ENCODE measurements at regions not wholly inside any gene's neighbourhood (a gene's known extent, or its start where the extent isn't known, plus 50 kb on each side); places are given as distances from the start of the nearest gene placed in this dataset.
"Not testable (repeated sequence)": the region's sequence is repeated elsewhere in the genome, so short reads cannot be mapped to it uniquely, and the experiment has no call there.

DNA sequence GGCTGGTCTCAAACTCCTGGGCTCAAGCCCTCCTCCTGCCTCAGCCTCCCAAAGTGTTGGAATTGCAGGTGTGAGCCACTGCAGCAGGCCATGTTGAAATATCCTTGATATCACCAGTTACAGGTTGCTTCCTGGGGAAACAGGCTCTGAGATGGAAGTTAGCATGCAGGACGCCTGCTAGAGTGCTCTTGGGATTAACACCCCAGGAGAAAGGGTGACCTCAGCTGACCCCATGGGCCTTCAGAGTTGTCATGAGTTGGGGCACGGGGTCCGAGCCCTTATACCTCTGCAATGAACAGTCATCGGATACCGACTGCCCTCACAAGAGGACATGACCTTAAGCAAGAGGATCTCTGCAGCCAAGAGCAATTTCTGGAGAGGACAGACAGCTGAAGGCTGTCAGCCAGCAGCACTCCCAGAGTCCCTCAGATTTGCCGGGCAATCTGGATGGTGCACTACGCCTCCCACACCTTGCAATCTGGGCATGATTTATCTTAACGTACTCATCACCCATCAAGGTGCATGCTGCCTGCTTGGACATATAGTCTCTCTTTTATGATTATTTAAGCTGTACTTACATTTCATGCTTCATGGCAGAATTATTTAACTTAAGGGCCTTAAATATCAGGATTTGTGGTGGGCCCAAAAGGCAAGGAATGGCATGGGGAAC, 134.6 kb downstream of the ADSS2 start:
- in situ Hi-C loops (cut with MboI; ENCODE audit: low sequenced_read_pairs) = no loop called here

DNA sequence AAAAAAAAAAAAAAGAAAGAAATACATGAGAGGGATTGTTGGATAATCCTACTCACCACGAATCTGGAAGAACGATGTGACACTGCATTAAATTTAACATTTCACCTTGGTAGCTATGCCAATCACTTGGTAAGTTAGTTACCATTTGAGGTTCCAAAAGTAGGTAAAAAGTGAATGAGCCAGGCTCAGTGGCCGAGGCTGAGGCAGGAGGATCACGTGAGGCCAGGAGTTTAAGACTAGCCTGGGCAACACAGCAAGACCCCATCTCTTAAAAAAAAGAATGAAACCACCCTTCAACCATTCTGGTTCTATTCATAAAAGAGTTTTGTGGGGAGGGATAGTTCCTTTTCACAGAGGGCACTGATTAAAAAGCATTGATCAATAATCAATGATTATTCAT, 133.6 kb downstream of the ADSS2 start:
- in situ Hi-C loops (cut with MboI; ENCODE audit: low sequenced_read_pairs) = no loop called here

DNA sequence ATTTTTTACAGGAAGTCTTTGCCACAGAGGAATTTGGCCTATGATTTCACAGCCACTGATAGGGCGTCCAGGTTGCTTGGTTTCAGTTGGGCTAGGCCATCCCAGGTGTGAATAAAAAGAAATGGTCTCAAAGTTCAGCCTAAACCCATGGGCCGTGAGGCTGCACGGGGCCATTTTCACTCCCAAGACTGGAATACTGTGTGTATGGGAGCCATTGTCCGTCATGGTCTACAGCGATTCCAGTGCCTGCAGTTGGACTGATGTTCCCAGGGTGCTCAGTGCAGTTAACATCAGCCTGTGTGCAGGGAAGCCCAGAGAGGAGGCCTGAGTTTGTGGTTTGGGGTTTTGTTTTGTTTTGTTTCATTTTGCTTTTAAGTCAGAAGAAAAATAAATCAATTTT, 133.2 kb downstream of the ADSS2 start:
- in situ Hi-C loops (cut with MboI; ENCODE audit: low sequenced_read_pairs) = no loop called here

DNA sequence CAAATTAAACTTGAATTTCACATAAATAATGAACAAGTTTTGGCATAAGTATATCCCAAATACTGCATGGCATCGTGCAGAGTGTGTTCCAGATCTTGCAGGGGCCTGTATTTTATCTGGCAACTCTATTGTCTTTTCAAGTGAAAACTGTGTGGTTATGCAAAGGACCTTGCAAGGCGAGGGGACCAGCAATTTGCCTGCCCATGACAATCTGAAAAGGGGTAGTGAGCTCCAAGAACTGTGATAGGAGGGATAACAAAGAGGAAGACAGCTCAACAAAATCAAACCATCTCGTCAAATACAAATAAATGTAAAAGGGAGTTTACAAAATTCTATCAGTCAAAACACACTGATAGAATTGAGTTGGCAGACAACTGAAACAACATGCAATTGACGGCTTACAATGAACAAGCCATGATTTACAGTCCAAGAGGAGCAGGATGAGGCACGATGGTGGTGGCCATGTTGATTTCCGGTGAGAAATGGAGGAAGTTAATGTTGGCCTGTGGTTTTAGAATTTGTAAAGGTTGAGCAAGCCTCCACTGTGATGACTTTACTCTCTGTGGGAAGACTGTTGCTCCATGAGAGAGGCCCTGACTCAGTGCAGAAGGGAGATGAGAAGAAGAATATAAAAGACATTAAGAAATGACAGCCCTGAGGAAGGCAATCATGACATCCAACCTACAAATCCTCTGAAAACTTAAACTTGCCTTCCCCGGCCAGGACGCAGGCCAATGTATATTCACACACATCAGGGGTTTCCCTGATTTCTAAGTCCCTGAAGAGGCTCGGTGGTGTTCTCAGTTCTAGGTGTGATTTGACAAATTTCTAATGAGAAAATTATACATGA, 132.2 kb downstream of the ADSS2 start:
- in situ Hi-C loops (cut with MboI; ENCODE audit: low sequenced_read_pairs) = no loop called here

DNA sequence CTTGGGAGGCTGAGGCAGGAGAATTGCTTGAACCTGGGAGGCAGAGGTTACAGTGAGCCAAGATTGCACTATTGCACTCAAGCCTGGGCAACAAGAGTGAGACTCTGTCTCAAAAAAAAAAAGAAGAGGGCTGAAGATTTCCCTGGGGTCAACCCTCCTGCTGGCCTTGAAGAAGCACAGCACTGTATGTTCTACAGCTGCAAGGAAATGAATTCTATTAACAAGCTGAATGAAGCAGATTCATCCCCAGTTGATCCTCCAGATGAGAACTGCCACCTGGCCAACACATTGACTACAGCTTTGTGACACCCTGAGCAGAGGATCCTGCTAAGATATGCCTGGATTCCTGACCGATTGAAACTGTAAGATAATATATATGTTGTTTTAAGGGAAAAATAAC, 129.5 kb downstream of the ADSS2 start:
- in situ Hi-C loops (cut with MboI; ENCODE audit: low sequenced_read_pairs) = no loop called here

DNA sequence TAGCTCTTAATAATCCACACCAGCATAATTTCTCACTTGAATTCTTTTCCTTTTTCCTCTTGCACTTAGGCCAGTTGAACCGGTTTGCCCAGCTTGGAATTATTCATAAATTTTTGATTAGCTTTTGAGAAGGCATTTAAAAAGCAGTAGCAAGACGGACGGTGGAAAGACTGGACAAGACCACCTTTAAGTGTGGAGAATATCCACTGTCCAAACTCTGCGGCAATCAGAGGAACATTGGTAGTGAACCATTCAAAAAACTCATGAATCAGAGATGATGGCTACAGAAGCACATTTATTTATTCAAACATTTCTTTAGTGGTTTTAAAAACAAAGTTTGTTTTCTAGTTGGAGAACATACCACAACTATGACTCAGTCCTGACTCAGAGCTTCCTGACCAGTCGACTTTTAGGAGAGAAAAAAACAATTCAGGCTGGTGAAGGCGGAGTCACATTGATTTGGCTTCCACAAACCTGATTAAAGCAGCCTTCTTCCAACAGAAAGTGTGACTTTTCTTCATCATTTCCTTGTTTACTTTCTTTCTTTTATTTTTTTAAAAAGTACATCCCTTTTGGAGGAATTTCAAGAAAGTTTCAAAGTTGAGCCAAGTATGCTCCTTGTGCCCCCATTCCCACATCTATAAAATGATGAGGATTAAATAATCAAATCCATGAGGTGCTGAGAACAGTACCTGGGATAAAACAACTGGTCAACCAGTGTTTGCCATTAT, 128.8 kb downstream of the ADSS2 start:
- in situ Hi-C loops (cut with MboI; ENCODE audit: low sequenced_read_pairs) = no loop called here

DNA sequence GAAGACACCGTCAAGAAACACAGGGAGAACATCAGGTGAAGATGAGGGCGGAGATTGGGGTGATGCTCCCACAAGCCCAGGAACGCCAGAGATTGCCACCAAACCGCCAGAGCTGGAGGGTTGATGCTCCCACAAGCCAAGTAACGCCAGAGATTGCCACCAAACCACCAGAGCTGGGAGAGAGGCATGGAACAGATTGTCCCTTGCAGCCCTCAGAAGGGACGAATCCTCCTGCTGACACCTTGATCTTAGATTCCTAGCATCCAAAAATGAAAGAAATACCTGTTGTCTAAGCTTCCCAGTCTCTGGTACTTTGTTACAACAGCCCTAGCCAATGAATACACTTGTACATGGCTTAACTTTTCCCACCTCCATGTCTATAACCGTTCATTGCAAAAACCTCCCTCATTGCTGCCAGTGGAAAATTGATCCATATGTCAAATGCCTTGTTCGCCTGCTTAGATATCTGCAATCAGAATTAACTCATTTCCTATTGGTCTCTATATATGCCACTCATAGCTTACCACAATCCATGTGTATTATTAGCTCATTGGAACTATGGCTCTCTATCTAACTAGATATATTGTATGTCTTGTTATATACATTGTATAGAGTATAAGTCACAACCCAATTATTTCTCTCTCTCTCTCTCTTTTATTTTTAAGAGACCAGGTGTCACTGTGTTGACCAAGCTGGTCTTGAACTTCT, 127.4 kb downstream of the ADSS2 start:
- in situ Hi-C loops (cut with MboI; ENCODE audit: low sequenced_read_pairs) = no loop called here

DNA sequence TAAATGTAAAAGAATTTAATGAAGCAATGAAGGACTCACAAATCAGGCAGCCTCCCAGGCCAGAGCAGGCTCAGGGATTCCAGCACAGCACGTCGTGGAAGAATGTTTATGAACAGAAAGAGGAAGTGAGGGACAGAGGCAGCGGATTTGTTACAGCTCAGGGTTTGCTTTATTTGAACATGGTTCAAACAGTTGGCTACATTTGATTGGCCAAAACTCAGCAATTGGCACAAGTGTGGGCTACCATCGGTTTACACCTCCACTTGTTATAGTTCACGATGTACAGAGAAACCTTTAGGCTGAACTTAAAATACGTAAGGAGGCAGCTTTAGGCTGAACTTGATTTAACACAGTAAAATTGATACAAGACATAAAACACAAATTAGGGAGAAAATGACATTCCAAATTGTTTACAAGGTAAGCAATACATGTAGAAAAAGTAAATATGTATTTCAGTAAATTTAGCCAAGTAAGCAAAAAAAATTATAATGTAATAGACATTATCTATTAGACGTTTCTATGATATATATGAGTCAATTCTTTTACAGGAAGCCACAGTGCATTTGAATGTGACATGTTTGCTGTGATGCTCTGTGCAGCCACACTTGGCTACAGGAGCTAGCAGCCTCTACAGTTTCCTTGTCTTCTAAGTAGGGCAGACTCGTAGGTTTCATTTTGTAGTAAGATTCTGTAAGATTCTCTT, 126.5 kb downstream of the ADSS2 start:
- in situ Hi-C loops (cut with MboI; ENCODE audit: low sequenced_read_pairs) = no loop called here

DNA sequence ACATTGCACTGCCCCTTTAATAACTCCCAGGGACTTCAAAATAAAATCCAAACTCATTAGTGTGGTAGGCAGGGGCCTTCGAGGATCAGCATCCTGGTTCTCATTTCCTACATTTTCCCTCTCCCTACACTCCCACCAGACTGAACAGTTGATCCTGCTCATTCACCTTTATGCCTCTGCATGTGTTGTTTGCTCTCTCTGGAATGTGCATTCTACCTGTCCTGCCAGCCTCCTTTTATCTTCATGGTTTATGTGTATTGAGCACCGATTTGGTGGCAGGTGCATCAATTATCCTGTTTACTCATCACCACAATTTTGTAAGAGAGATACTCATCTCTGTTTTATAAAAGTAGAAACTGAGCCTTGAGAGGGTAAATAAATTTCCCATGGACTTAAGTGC, 125.0 kb downstream of the ADSS2 start:
- in situ Hi-C loops (cut with MboI; ENCODE audit: low sequenced_read_pairs) = no loop called here

DNA sequence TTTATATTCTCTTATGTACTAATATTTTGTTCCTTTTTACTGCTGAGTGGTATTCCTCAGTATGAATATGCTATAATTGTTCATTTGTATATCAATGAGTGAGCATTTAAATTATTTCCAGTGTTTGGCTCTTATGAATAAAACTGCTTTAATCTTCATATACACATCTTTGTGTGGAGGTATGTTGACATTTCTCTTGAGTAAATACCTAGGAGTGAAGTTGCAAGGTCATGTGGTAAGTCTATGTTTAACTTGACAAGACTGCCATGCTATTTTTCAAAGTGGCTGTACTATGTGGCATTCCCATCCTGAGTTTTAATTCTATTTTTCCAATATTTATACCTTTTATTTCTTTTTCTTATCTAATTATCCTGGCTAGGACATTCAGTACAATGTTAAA, 124.2 kb downstream of the ADSS2 start:
- in situ Hi-C loops (cut with MboI; ENCODE audit: low sequenced_read_pairs) = no loop called here

DNA sequence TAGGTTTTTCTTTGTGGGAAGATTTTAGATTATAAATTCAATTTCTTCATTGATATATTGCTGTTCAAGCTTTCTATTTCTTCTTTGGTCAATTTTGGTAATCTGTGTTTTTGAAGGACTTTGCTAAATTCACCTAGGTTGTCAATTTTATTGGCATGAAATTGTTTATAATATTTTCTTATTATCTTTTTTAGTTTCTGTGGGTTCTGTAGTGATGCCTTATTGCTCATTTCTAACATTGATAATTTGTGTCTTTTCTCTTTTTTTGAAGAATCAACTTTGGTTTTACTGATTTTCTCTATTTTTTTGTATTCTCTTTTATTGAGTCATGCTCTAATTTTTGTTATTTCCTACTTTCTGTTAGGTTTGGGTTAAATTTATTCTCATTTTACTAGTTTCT, 123.2 kb downstream of the ADSS2 start:
- in situ Hi-C loops (cut with MboI; ENCODE audit: low sequenced_read_pairs) = no loop called here

DNA sequence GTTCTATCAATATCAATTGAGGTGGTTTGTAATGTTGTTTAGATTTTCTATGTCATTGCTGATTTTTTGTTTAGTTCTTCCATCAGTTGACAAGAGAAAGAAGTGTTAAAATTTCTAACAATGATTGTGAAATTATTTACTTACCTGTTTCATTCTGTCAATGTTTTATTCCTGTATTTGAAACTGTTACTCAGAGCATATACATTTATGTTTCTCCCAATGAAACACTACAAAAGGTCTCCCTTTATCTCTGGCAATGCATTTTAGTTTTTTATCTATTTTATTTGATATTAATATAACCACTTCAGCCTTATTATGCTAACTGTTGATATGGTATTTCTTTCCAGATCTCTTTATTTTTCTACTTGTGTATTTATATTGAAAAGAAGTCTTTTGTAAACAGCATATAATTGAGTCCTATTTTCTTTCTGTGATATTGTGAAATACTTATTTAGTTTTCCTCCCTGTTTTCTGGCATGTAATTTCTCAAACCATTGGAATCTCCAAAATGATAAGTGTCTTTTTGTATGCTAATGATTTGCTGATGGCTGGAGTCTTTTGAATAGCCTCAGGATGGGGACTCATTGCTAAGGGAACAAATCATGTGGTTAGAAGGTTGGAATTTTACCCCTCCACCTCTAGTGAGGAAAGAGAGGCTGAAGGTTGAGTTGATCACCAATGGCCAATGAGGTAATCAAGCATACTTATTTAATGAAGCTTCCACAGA, 122.0 kb downstream of the ADSS2 start:
- in situ Hi-C loops (cut with MboI; ENCODE audit: low sequenced_read_pairs) = no loop called here

DNA sequence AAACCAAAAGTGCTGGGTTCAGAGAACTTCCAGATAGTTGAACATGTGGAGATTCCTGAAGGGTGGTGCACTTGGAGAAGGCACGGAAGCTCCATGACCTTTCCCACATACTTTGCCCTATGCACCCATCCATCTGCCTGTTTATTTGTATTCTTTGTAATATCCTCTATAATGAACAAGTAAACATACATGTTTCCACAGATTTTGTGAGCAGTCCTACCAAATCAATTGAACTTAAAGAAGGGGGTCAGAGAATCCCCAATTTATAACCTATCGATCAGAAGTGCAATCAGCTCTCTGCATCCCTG, 121.4 kb downstream of the ADSS2 start:
- in situ Hi-C loops (cut with MboI; ENCODE audit: low sequenced_read_pairs) = no loop called here

DNA sequence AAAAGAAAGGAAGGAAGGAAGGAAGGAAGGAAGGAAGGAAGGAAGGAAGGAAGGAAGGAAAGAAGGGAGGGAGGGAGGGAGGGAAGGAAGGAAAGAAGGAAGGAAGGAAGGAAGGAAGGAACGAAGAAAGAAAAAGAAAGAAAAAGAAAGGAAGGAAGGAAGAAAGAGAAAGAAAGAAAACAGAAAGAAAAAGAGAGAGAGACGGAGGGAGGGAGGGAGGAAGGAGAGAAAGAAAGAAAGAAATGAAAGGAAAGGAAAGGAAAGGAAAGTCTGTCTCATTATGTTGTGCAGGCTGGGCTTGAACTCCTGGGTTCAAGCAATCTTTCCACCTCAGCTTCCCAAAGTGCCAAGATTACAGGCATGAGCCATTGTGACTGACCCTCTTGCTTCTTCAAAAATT, 118.9 kb downstream of the ADSS2 start:
- in situ Hi-C loops (cut with MboI; ENCODE audit: low sequenced_read_pairs) = not testable (repeated sequence)

DNA sequence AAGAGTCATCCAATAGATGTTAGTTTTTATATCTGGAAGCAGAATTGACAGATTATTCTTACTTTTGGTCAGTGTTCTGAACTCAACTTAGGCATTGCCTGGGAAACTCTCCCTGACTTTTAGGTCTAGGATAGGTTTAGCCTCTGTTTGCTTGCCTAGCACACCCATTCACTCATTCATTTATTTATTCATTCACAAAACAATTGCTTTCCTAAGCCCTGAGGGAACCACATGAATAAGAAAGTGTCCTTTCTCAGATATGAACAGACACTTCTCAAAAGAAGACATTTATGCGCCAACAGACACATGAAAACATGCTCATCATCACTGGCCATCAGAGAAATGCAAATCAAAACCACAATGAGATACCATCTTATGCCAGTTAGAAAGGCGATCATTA, 117.4 kb downstream of the ADSS2 start:
- in situ Hi-C loops (cut with MboI; ENCODE audit: low sequenced_read_pairs) = not testable (repeated sequence)

DNA sequence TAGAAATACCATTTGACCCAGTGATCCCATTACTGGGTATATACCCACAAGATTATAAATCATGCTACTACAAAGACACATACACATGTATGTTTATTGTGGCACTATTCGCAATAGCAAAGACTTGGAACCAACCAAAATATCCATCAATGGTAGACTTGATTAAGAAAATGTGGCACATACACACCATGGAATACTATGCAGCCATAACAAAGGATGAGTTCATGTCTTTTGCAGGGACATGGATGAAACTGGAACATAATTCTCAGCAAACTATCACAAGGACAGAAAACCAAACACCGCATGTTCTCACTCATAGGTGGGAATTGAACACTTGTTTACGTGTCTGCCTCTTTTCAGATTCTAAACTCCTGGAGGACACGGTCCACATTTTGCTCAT, 116.9 kb downstream of the ADSS2 start:
- in situ Hi-C loops (cut with MboI; ENCODE audit: low sequenced_read_pairs) = not testable (repeated sequence)

DNA sequence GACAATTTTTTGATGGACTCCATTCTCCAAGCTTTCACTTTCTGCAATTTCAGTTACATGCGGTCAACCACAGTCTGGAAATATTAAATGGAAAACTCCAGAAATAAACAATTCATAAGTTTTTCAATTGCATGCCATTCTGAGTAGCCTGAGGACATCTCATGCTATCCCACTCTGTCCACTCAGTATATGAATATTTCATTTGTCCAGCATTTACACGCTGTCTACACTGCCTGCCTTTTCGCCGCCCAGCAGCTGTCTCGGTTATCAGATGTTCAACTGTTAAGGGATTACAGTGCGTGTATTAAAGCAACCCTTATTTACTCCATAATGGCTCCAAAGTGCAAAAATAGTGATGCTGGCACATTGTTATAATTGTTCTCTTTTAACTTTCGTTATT, 116.3 kb downstream of the ADSS2 start:
- in situ Hi-C loops (cut with MboI; ENCODE audit: low sequenced_read_pairs) = no loop called here

DNA sequence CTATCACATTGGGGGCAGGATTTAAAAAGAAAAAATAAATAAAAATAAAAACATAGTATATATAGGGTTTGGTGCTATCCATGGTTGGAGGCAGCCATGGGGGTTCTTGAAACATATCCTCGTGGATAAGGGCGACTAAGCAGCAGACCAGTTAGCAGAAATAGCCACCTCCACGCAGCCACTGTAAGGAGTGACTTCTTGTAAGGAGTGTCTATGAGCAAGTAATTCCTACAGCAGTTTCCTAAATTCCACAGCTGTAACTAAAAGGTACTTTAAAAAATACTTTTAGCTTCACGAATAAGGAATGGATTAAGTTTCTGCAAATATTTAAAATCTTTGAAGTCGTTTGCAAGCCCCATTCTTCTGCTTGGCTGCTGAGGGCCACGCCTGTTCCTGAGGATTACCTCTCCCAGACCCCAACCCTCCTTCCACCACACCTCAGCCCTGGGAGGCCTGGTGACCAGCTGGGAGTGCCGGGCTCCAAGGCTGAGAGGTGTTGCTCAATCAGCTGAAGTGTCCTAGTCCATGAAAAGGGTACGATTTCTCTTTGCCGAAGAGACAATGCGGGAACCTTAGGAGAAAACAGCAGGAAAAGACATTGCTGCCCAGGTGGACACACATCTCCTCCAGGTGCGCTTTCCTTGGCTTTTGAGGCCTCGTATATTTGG, 115.3 kb downstream of the ADSS2 start:
- in situ Hi-C loops (cut with MboI; ENCODE audit: low sequenced_read_pairs) = no loop called here

DNA sequence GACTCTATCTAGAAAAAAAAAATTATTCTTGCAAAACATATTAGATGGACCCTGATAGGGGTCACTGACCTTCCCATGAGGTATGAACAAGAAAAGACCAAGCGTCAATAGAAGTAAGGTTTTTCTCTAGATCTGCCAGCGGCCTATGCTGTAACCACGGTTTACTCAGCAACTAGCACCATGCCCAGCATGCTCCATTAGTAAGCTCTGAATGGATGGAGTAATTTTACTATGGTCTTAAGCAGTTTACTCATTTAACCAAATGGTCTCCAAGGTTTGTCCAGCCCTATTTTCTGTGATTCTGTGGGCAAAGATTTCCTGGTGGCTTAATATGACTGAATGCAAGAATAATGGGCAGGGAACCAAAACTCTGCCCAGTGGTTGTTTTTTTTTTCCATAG, 113.9 kb downstream of the ADSS2 start:
- in situ Hi-C loops (cut with MboI; ENCODE audit: low sequenced_read_pairs) = no loop called here
